Stimulated activated CD8-positive, alpha-beta memory T cell treated with anti-CD3 and anti-CD28 coated beads, Interleukin-12 subunit alpha, Interleukin-12 subunit beta, amount 100 ng/mL, for 1 hour (primary cell): ENCODE measurements at regions not wholly inside any gene's neighbourhood (a gene's known extent, or its start where the extent isn't known, plus 50 kb on each side); places are given as distances from the start of the nearest gene placed in this dataset.

ENCODE experiments used
- DNase-seq: peaks from one replicate; pipeline ENCODE4 v3.0.0-alpha.2; 2020; ENCODE audit warnings: low read depth

GRCh38 chr18:46324087-46324955 lies 220.1 kb downstream of the HAUS1 start:
- no peak for DNase-seq

GRCh38 chr18:46325895-46326294 lies 221.7 kb downstream of the HAUS1 start:
- no peak for DNase-seq

- no peak for DNase-seq
These were observed 225.6 kb downstream of the HAUS1 start for GRCh38 chr18:46329736-46330246.

GRCh38 chr18:46331316-46331715 lies 227.1 kb downstream of the HAUS1 start:
- DNase-seq, result no peak

- no peak for DNase-seq
These were observed 228.2 kb downstream of the HAUS1 start for GRCh38 chr18:46332286-46332801.

GRCh38 chr18:46332921-46333341 lies 228.7 kb downstream of the HAUS1 start:
- no peak for DNase-seq

- no peak for DNase-seq
These were observed 229.4 kb downstream of the HAUS1 start for GRCh38 chr18:46333431-46334135.

GRCh38 chr18:46334868-46335281 lies 230.7 kb downstream of the HAUS1 start:
- no peak for DNase-seq

- DNase-seq, result no peak
These were observed 231.4 kb downstream of the HAUS1 start for GRCh38 chr18:46335534-46336101.

- DNase-seq, result no peak
These were observed 232.3 kb downstream of the HAUS1 start for GRCh38 chr18:46336278-46337111.

- DNase-seq, result no peak
These were observed 233.1 kb downstream of the HAUS1 start for GRCh38 chr18:46337271-46337670.

GRCh38 chr18:46338205-46338604 lies 234.0 kb downstream of the HAUS1 start:
- no peak for DNase-seq

- no peak for DNase-seq
These were observed 234.6 kb downstream of the HAUS1 start for GRCh38 chr18:46338766-46339165.

- DNase-seq, result no peak
These were observed 236.5 kb downstream of the HAUS1 start for GRCh38 chr18:46340716-46341115.

- no peak for DNase-seq
These were observed 237.9 kb downstream of the HAUS1 start for GRCh38 chr18:46341986-46342525.

GRCh38 chr18:46343456-46343855 lies 239.3 kb downstream of the HAUS1 start:
- no peak for DNase-seq

- DNase-seq, result no peak
These were observed 239.8 kb downstream of the HAUS1 start for GRCh38 chr18:46343931-46344372.

GRCh38 chr18:46344416-46345180 lies 240.4 kb downstream of the HAUS1 start:
- DNase-seq, result no peak

GRCh38 chr18:46345181-46345465 lies 240.9 kb downstream of the HAUS1 start:
- no peak for DNase-seq

GRCh38 chr18:46346213-46346612 lies 242.0 kb downstream of the HAUS1 start:
- no peak for DNase-seq
